ENCODE measurements at regions not wholly inside any gene's neighbourhood (a gene's known extent, or its start where the extent isn't known, plus 50 kb on each side); places are given as distances from the start of the nearest gene placed in this dataset.

- Histone ChIP-seq H3K79me2 (ENCODE audit: control insufficient read depth, insufficient read depth, low read length) (no peaks in the 10 kb centered on the region), H3K18ac (ENCODE audit: low read length) (no peak overlapping the region), H3K4me2 (ENCODE audit: low read length) (no peak overlapping the region), H3K27ac (ENCODE audit: low read depth, low read length) (no peak overlapping the region), H2AK5ac (ENCODE audit: low read length) (no peak overlapping the region), H3K27me3 (ENCODE audit: insufficient read depth, low read length, poor library complexity) (no peaks in the 10 kb centered on the region), H3K79me1 (ENCODE audit: low read length) (no peaks in the 10 kb centered on the region), H3K56ac (ENCODE audit: low read length) (no peak overlapping the region), H2BK5ac (ENCODE audit: low read length) (no peak overlapping the region), H3K4me1 (ENCODE audit: control insufficient read depth, low read depth, low read length) (no peaks in the 10 kb centered on the region), H2BK120ac (ENCODE audit: low read depth, low read length) (no peak overlapping the region), H3K4me3 (ENCODE audit: low read length) (no peak overlapping the region), H4K5ac (ENCODE audit: low read length) (no peak overlapping the region), H4K8ac (ENCODE audit: low read depth, low read length) (no peak overlapping the region), H3K23ac (ENCODE audit: low read length) (no peak overlapping the region), H2BK15ac (replicated peaks; ENCODE audit: low read depth) (no peak overlapping the region), H3K36me3 (ENCODE audit: control insufficient read depth, insufficient read depth, low read length) (no peaks in the 10 kb centered on the region), H3K4ac (ENCODE audit: low read depth, low read length) (no peak overlapping the region), H3K9ac (ENCODE audit: low read length) (no peak overlapping the region)
- no CpG with 5 or more reads among the region's 2 CpGs for WGBS (ENCODE audit: extremely low coverage, insufficient coverage, low lambda C conversion rate)
- DNase-seq, result no peak
These were observed 309.8 kb upstream of the DCBLD2 start for GRCh38 chr3:99211309-99211708.

DNA sequence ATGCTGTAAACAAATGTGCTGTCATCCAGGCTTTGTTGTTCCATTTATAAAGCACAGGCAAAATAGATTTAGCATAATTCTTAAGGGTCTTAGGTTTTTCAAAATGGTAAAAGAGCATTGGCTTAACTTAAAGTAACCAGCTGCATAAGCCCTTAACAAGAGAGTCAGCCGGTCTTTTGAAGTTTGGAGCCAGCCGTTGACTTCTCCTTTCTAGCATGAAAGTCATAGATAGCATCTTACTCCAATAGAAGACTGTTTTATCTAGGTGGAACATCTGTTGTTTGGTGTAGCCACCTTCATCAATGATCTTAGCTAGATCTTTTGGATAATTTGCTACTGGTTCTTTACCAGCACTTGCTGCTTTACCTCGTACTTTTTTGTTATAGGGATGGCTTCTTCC lies 297.5 kb upstream of the DCBLD2 start:
- Histone ChIP-seq H3K18ac (ENCODE audit: low read length) (no peak overlapping the region), H2BK120ac (ENCODE audit: low read depth, low read length) (no peak overlapping the region), H3K56ac (ENCODE audit: low read length) (no peak overlapping the region), H3K4ac (ENCODE audit: low read depth, low read length) (no peak overlapping the region), H4K8ac (ENCODE audit: low read depth, low read length) (no peak overlapping the region), H4K5ac (ENCODE audit: low read length) (no peak overlapping the region), H3K4me2 (ENCODE audit: low read length) (no peak overlapping the region), H3K36me3 (ENCODE audit: control insufficient read depth, insufficient read depth, low read length) (no peaks in the 10 kb centered on the region), H3K4me1 (ENCODE audit: control insufficient read depth, low read depth, low read length) (no peaks in the 10 kb centered on the region), H3K9ac (ENCODE audit: low read length) (no peak overlapping the region), H3K79me1 (ENCODE audit: low read length) (no peaks in the 10 kb centered on the region), H2AK5ac (ENCODE audit: low read length) (no peak overlapping the region), H3K4me3 (ENCODE audit: low read length) (no peak overlapping the region), H2BK15ac (replicated peaks; ENCODE audit: low read depth) (no peak overlapping the region), H2BK5ac (ENCODE audit: low read length) (no peak overlapping the region), H3K23ac (ENCODE audit: low read length) (no peak overlapping the region), H3K27me3 (ENCODE audit: insufficient read depth, low read length, poor library complexity) (no peaks in the 10 kb centered on the region), H3K79me2 (ENCODE audit: control insufficient read depth, insufficient read depth, low read length) (no peaks in the 10 kb centered on the region), H3K27ac (ENCODE audit: low read depth, low read length) (no peak overlapping the region)
- DNase-seq, result no peak
- no CpG with 5 or more reads among the region's 3 CpGs for WGBS (ENCODE audit: extremely low coverage, insufficient coverage, low lambda C conversion rate)

- no CpG with 5 or more reads among the region's 3 CpGs for WGBS (ENCODE audit: extremely low coverage, insufficient coverage, low lambda C conversion rate)
- H2BK5ac ChIP-seq (ENCODE audit: low read length), result no peak overlapping the region
- no peak overlapping the region for H4K8ac ChIP-seq (ENCODE audit: low read depth, low read length)
- H3K79me1 ChIP-seq (ENCODE audit: low read length), result no peaks in the 10 kb centered on the region
- H4K5ac ChIP-seq (ENCODE audit: low read length), result no peak overlapping the region
- no peaks in the 10 kb centered on the region for H3K36me3 ChIP-seq (ENCODE audit: control insufficient read depth, insufficient read depth, low read length)
- no peak overlapping the region for H3K23ac ChIP-seq (ENCODE audit: low read length)
- no peak for DNase-seq
- H2BK120ac ChIP-seq (ENCODE audit: low read depth, low read length), result no peak overlapping the region
- no peak overlapping the region for H2AK5ac ChIP-seq (ENCODE audit: low read length)
- H3K27me3 ChIP-seq (ENCODE audit: insufficient read depth, low read length, poor library complexity), result no peaks in the 10 kb centered on the region
- no peak overlapping the region for H3K4me3 ChIP-seq (ENCODE audit: low read length)
- no peak overlapping the region for H3K4me2 ChIP-seq (ENCODE audit: low read length)
- no peak overlapping the region for H3K18ac ChIP-seq (ENCODE audit: low read length)
- no peak overlapping the region for H2BK15ac ChIP-seq (replicated peaks; ENCODE audit: low read depth)
- H3K9ac ChIP-seq (ENCODE audit: low read length), result no peak overlapping the region
- no peaks in the 10 kb centered on the region for H3K79me2 ChIP-seq (ENCODE audit: control insufficient read depth, insufficient read depth, low read length)
- H3K4me1 ChIP-seq (ENCODE audit: control insufficient read depth, low read depth, low read length), result no peaks in the 10 kb centered on the region
- H3K4ac ChIP-seq (ENCODE audit: low read depth, low read length), result no peak overlapping the region
- no peak overlapping the region for H3K27ac ChIP-seq (ENCODE audit: low read depth, low read length)
- no peak overlapping the region for H3K56ac ChIP-seq (ENCODE audit: low read length)
These were observed 289.7 kb upstream of the DCBLD2 start for GRCh38 chr3:99191186-99191585.

DNA sequence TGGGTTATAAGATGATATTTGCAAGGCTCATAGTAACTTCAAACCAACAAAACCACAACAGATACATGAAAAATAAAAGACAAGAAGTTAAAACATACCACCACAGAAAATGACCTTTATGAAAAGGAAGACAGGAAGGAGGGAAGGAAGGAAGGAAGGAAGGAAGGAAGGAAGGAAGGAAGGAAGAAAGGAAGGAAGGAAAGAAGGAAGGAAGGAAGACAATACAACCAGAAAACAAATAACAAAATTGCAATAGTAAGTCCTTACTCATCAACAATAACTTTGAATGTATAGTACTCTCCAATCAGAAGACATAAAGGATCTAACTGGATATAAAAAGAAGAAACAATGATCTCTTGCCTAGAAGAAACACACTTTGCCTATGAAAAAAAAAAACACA lies 287.4 kb upstream of the DCBLD2 start:
- Histone ChIP-seq H2BK120ac (ENCODE audit: low read depth, low read length) (no peak overlapping the region), H3K9ac (ENCODE audit: low read length) (no peak overlapping the region), H2BK5ac (ENCODE audit: low read length) (no peak overlapping the region), H3K27ac (ENCODE audit: low read depth, low read length) (no peak overlapping the region), H2BK15ac (replicated peaks; ENCODE audit: low read depth) (no peak overlapping the region), H2AK5ac (ENCODE audit: low read length) (no peak overlapping the region), H3K4me2 (ENCODE audit: low read length) (no peak overlapping the region), H3K79me2 (ENCODE audit: control insufficient read depth, insufficient read depth, low read length) (no peaks in the 10 kb centered on the region), H3K4me3 (ENCODE audit: low read length) (no peak overlapping the region), H3K56ac (ENCODE audit: low read length) (no peak overlapping the region), H3K18ac (ENCODE audit: low read length) (no peak overlapping the region), H3K4ac (ENCODE audit: low read depth, low read length) (no peak overlapping the region), H3K27me3 (ENCODE audit: insufficient read depth, low read length, poor library complexity) (no peaks in the 10 kb centered on the region), H4K5ac (ENCODE audit: low read length) (no peak overlapping the region), H3K23ac (ENCODE audit: low read length) (no peak overlapping the region), H3K79me1 (ENCODE audit: low read length) (no peaks in the 10 kb centered on the region), H4K8ac (ENCODE audit: low read depth, low read length) (no peak overlapping the region), H3K36me3 (ENCODE audit: control insufficient read depth, insufficient read depth, low read length) (no peaks in the 10 kb centered on the region), H3K4me1 (ENCODE audit: control insufficient read depth, low read depth, low read length) (no peaks in the 10 kb centered on the region)
- no peak for DNase-seq

- no peak overlapping the region for H3K18ac ChIP-seq (ENCODE audit: low read length)
- no peak overlapping the region for H4K8ac ChIP-seq (ENCODE audit: low read depth, low read length)
- H3K79me1 ChIP-seq (ENCODE audit: low read length), result no peaks in the 10 kb centered on the region
- H4K5ac ChIP-seq (ENCODE audit: low read length), result no peak overlapping the region
- H2BK15ac ChIP-seq (replicated peaks; ENCODE audit: low read depth), result no peak overlapping the region
- no peak overlapping the region for H3K9ac ChIP-seq (ENCODE audit: low read length)
- no peak for DNase-seq
- no peak overlapping the region for H3K56ac ChIP-seq (ENCODE audit: low read length)
- H2AK5ac ChIP-seq (ENCODE audit: low read length), result no peak overlapping the region
- H3K27me3 ChIP-seq (ENCODE audit: insufficient read depth, low read length, poor library complexity), result no peaks in the 10 kb centered on the region
- H3K79me2 ChIP-seq (ENCODE audit: control insufficient read depth, insufficient read depth, low read length), result no peaks in the 10 kb centered on the region
- H3K4ac ChIP-seq (ENCODE audit: low read depth, low read length), result no peak overlapping the region
- H3K4me1 ChIP-seq (ENCODE audit: control insufficient read depth, low read depth, low read length), result no peaks in the 10 kb centered on the region
- no peaks in the 10 kb centered on the region for H3K36me3 ChIP-seq (ENCODE audit: control insufficient read depth, insufficient read depth, low read length)
- H3K4me3 ChIP-seq (ENCODE audit: low read length), result no peak overlapping the region
- H3K23ac ChIP-seq (ENCODE audit: low read length), result no peak overlapping the region
- H3K4me2 ChIP-seq (ENCODE audit: low read length), result no peak overlapping the region
- H2BK120ac ChIP-seq (ENCODE audit: low read depth, low read length), result no peak overlapping the region
- H3K27ac ChIP-seq (ENCODE audit: low read depth, low read length), result no peak overlapping the region
- WGBS (ENCODE audit: extremely low coverage, insufficient coverage, low lambda C conversion rate), result no CpG with 5 or more reads among the region's 2 CpGs
- no peak overlapping the region for H2BK5ac ChIP-seq (ENCODE audit: low read length)
These were observed 284.5 kb upstream of the DCBLD2 start for GRCh38 chr3:99186016-99186415.

- Histone ChIP-seq H3K79me1 (ENCODE audit: low read length) (no peaks in the 10 kb centered on the region), H4K5ac (ENCODE audit: low read length) (no peak overlapping the region), H2BK15ac (replicated peaks; ENCODE audit: low read depth) (no peak overlapping the region), H4K8ac (ENCODE audit: low read depth, low read length) (no peak overlapping the region), H3K9ac (ENCODE audit: low read length) (no peak overlapping the region), H3K4ac (ENCODE audit: low read depth, low read length) (no peak overlapping the region), H3K4me1 (ENCODE audit: control insufficient read depth, low read depth, low read length) (peaks cover 1% of the 10 kb centered on the region), H3K36me3 (ENCODE audit: control insufficient read depth, insufficient read depth, low read length) (no peaks in the 10 kb centered on the region), H3K79me2 (ENCODE audit: control insufficient read depth, insufficient read depth, low read length) (no peaks in the 10 kb centered on the region), H3K56ac (ENCODE audit: low read length) (no peak overlapping the region), H3K4me2 (ENCODE audit: low read length) (no peak overlapping the region), H3K4me3 (ENCODE audit: low read length) (no peak overlapping the region), H2AK5ac (ENCODE audit: low read length) (no peak overlapping the region), H2BK120ac (ENCODE audit: low read depth, low read length) (no peak overlapping the region), H3K27ac (ENCODE audit: low read depth, low read length) (no peak overlapping the region), H2BK5ac (ENCODE audit: low read length) (no peak overlapping the region), H3K23ac (ENCODE audit: low read length) (no peak overlapping the region), H3K27me3 (ENCODE audit: insufficient read depth, low read length, poor library complexity) (no peaks in the 10 kb centered on the region), H3K18ac (ENCODE audit: low read length) (no peak overlapping the region)
- WGBS (ENCODE audit: extremely low coverage, insufficient coverage, low lambda C conversion rate), result no CpG with 5 or more reads among the region's 4 CpGs
- DNase-seq, result no peak
These were observed 274.9 kb upstream of the DCBLD2 start for GRCh38 chr3:99176169-99176964.
